ENCODE measurements at regions not wholly inside any gene's neighbourhood (a gene's known extent, or its start where the extent isn't known, plus 50 kb on each side); places are given as distances from the start of the nearest gene placed in this dataset.
"Not testable (repeated sequence)": the region's sequence is repeated elsewhere in the genome, so short reads cannot be mapped to it uniquely, and the experiment has no call there.

DNA sequence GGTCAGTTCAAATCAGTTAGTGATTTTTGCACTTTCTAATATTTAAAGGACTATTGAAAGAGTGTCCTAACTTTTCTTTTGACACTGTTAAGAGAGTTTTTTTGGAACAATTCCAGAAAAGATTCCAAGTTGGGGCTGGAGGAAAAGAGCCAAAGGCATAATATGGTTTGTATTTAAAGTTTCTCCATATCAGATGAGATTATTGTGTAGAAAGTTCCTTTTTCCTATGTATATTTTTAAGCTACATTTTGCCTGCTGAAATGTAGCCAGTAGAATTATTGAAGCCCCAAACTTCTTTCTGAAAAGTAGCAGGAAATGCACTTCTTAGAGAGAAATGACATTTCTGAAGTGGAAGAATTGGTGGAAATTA is 136.5 kb upstream of the TSC22D2 start:
- H3K27ac ChIP-seq: no peak overlapping the region
- H3K9me3 ChIP-seq: no peaks in the 10 kb centered on the region

DNA sequence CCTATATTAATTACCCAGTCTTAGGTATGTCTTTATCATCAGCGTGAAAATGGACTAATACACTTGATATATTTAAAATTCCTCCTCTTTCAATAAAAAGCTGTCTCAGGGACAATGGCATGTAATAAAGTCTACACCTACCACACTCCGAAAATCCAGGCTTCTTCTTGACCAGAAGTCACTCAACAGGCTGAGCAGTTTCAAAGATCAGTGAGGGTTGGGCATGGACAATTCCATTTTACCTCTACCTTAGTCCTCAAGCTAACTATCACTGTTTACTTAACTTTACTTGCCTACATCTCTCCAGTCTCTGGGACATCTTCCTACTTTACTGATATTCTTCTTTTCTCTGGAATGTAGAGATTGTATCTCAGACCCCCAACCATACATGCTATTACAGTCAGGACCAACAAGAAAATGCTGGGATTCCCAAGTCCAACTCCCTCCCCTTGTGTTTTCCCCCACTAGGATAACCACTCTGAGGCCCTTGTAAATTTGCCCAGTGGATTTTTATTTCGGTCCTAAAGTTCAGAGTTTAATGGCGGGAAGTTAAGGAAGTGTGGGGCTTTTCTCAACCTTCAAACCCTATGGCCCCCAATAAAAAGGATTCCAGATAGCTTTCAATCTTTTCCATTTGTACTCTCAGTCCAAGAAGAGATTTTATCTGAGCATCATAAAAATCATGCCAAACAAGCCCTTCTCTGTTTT is 137.1 kb upstream of the TSC22D2 start:
- no peak for DNase-seq (ENCODE audit: low spot score in 2 of 2)
- Histone ChIP-seq H3K27ac (no peak overlapping the region), H3K9me3 (no peaks in the 10 kb centered on the region), H3K36me3 (no peaks in the 10 kb centered on the region), H3K4me1 (no peaks in the 10 kb centered on the region), H3K27me3 (no peaks in the 10 kb centered on the region), H3K4me3 (no peak overlapping the region)
- TF ChIP-seq, protein P1, sequence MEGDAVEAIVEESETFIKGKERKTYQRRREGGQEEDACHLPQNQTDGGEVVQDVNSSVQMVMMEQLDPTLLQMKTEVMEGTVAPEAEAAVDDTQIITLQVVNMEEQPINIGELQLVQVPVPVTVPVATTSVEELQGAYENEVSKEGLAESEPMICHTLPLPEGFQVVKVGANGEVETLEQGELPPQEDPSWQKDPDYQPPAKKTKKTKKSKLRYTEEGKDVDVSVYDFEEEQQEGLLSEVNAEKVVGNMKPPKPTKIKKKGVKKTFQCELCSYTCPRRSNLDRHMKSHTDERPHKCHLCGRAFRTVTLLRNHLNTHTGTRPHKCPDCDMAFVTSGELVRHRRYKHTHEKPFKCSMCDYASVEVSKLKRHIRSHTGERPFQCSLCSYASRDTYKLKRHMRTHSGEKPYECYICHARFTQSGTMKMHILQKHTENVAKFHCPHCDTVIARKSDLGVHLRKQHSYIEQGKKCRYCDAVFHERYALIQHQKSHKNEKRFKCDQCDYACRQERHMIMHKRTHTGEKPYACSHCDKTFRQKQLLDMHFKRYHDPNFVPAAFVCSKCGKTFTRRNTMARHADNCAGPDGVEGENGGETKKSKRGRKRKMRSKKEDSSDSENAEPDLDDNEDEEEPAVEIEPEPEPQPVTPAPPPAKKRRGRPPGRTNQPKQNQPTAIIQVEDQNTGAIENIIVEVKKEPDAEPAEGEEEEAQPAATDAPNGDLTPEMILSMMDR (IDR thresholded peaks at IDR 0.05): no peak
- intact Hi-C loops (cut with DNase I): no loop called here

More for the DNA sequence above, 136.5 kb upstream of the TSC22D2 start:
- H3K36me3 ChIP-seq: no peaks in the 10 kb centered on the region
- TF ChIP-seq, protein P1 (IDR thresholded peaks at IDR 0.05): no peak
- no peak overlapping the region for H3K4me3 ChIP-seq
- H3K4me1 ChIP-seq: no peaks in the 10 kb centered on the region
- DNase-seq (ENCODE audit: low spot score in 2 of 2): no peak
- intact Hi-C loops (cut with DNase I): no loop called here
- no peaks in the 10 kb centered on the region for H3K27me3 ChIP-seq

DNA sequence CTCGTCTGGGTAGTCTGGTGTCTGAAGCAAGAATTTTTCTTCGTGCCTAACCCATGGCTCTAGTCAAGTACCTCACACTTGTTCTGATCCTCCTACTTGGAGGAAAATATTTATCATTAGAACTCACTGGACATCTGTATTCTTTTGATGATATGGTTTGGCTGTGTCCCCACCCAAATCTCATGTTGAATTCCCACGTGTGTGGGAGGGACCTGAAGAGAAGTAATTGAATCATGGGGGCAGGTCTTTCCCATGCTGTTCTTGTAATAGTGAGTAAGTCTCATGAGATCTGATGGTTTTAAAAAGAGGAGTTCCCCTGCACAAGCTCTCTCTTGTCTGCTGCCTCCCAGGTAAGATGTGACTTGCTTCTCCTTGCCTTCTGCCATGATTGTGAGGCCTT is 137.7 kb upstream of the TSC22D2 start:
- H3K27ac ChIP-seq; H3K27me3 ChIP-seq; H3K36me3 ChIP-seq; DNase-seq (ENCODE audit: low spot score in 2 of 2); H3K4me1 ChIP-seq; intact Hi-C loops (cut with DNase I); H3K4me3 ChIP-seq; H3K9me3 ChIP-seq: not testable (repeated sequence)

DNA sequence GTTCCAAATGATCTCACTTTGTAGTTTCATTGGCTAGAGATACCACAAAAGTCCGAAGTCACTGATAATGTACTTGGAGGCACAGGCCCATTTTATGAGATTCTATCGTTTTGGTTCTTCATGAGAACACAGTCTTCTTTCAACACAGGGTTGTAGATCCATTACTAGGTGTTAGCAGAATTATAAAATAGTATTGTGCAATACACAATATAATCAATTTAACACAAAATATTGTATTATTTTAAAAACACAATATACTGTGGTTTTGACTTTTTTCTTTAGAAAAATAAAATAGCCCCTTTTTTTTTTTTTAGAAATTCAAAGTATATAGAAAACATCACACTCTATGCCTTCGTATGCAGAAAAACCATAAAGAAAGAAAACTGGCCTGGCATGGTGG is 138.6 kb upstream of the TSC22D2 start:
- DNase-seq (ENCODE audit: low spot score in 2 of 2): no peak
- H3K36me3 ChIP-seq: no peaks in the 10 kb centered on the region
- intact Hi-C loops (cut with DNase I): no loop called here

DNA sequence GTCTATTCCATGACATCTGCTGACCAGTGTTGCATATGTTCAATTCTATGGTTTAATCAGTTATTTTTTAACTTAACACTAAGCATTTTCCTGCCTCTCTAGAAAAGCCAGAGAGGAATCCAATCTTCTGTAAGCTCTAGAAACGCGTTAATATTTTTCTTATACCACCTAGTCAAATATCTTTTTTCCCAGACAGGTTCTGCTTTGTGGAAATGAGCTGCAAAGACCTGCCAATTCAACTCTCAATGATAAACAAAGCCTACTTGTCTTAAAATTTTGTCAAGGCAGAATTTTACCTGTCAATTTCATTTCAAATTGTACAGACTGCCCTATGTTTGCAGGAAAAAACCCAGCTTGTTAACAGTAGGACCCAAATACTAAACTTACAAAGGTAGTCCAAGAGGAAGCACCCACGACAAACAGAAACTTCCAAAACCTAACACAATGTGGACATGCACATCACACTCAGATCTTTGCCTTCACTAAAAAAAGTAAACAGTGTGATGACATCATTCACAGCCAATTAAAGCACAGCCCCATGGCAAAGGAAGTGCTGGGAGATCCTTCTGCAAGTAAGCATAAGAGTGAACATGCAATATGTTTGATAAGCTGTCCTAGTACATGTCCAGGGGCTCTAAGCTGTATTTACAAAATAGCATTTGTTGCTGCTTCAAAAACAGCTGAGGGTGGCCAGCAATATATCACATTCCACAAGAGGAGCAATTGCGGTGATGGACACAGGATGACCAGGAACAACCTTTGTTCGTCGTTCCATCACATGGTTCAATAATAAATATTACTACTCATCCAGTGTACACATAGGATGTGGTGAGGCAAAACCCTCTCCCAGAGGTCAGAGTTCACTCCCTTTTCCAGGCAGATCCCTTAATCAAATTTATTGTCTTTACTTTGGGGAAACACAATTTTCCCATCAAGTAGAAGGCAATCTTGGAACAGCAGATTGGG is 139.4 kb upstream of the TSC22D2 start:
- TF ChIP-seq, protein P1 (IDR thresholded peaks at IDR 0.05): no peak
- H3K27me3 ChIP-seq: no peaks in the 10 kb centered on the region
- no peaks in the 10 kb centered on the region for H3K36me3 ChIP-seq
- no peak overlapping the region for H3K4me3 ChIP-seq
- H3K27ac ChIP-seq: no peak overlapping the region
- H3K9me3 ChIP-seq: no peaks in the 10 kb centered on the region
- intact Hi-C loops (cut with DNase I): no loop called here
- DNase-seq (ENCODE audit: low spot score in 2 of 2): no peak
- H3K4me1 ChIP-seq: no peaks in the 10 kb centered on the region

More for the DNA sequence above, 138.6 kb upstream of the TSC22D2 start:
- TF ChIP-seq, protein P1 (IDR thresholded peaks at IDR 0.05): no peak
- Histone ChIP-seq H3K9me3 (no peaks in the 10 kb centered on the region), H3K4me1 (no peaks in the 10 kb centered on the region), H3K27ac (no peak overlapping the region), H3K27me3 (no peaks in the 10 kb centered on the region), H3K4me3 (no peak overlapping the region)

DNA sequence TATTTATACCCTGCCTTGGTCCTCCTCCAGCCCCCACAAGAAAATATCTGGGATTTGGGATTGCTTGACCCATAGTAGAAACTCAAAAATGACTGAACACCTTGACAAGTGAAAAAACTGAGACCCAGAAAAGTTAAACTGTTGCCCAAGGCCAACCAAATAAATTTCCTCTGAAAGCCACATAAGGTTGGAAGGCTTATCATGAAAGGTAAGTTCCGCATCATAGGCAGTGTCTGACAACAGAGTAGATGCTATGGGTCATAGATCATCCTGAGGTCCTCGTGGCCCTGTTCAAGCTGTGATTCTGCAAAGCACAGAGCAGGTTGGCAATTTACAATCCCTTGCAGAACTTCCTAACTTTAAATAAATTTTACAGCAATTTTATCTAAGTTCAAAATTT is 140.8 kb upstream of the TSC22D2 start:
- Histone ChIP-seq H3K4me3 (no peak overlapping the region), H3K27me3 (no peaks in the 10 kb centered on the region), H3K9me3 (no peaks in the 10 kb centered on the region), H3K36me3 (no peaks in the 10 kb centered on the region), H3K4me1 (no peaks in the 10 kb centered on the region), H3K27ac (no peak overlapping the region)
- intact Hi-C loops (cut with DNase I): no loop called here
- TF ChIP-seq, protein P1 (IDR thresholded peaks at IDR 0.05): no peak
- no peak for DNase-seq (ENCODE audit: low spot score in 2 of 2)

Data from ascending aorta (tissue), 2 donors.